ENCODE measurements at regions not wholly inside any gene's neighbourhood (a gene's known extent, or its start where the extent isn't known, plus 50 kb on each side); places are given as distances from the start of the nearest gene placed in this dataset.

- TF ChIP-seq CTCF (conservative IDR thresholded peaks at IDR 0.05; ENCODE audit: low read depth, low read length), result no peak; the same call in 1 of the 2 replicates
- no peak for TF ChIP-seq EZH2 (IDR thresholded peaks at IDR 0.05; ENCODE audit: borderline replicate concordance, low read depth, low read length, poor library complexity, severe bottlenecking)
Measured at GRCh38 chr3:178947738-178948137, 123.9 kb downstream of the ZMAT3 start.
